H1 (cell line): ENCODE measurements at regions not wholly inside any gene's neighbourhood (a gene's known extent, or its start where the extent isn't known, plus 50 kb on each side); places are given as distances from the start of the nearest gene placed in this dataset.

ENCODE experiments used
- CTCF ChIA-PET: fragments of 300-600 bp; sonication (Branson Sonifier 250); formaldehyde crosslinking; loops from one replicate; lab custom pipeline; 2021; ENCODE audit not compliant: partially characterized antibody; lab: Charles Lee
- POLR2A ChIA-PET: fragments of 300-600 bp; sonication (Branson Sonifier 250); formaldehyde crosslinking; loops from one replicate; lab custom pipeline; 2021; ENCODE audit warnings: inconsistent platforms; ENCODE audit not compliant: partially characterized antibody; lab: Charles Lee
- DNase-seq, 2 experiments: peaks; one replicate each; pipeline versions ENCODE4 v3.0.0 to v3.0.0-alpha.2; 2010 to 2022; ENCODE audit warnings: low spot score in 2 of 2, low read depth in 1 of 2, mixed read lengths in 1 of 2
- FAIRE-seq: peaks from 2 replicates; lab custom pipeline; 2011; peaks lifted over from hg19 to GRCh38; lab: Jason Lieb, UNC
- H2AFZ ChIP-seq: 2 replicates; pipeline ENCODE4 v1.8.1; 2012; ENCODE audit warnings: low read length, inconsistent platforms
- H2AK5ac ChIP-seq: 2 replicates; pipeline ENCODE4 v1.6.1; 2013; ENCODE audit warnings: low read depth, low read length
- H2BK120ac ChIP-seq: replicated peaks from 2 replicates; pipeline ENCODE3; 2013; ENCODE audit warnings: low read depth, low read length, inconsistent platforms
- H2BK12ac ChIP-seq: 2 replicates; pipeline ENCODE4 v1.6.1; 2013; ENCODE audit warnings: low read depth, low read length
- H2BK15ac ChIP-seq: 2 replicates; pipeline ENCODE4 v1.6.1; 2013; ENCODE audit warnings: low read length
- H2BK20ac ChIP-seq: 2 replicates; pipeline ENCODE4 v1.6.1; 2013; ENCODE audit warnings: low read length
- H2BK5ac ChIP-seq: 2 replicates; pipeline ENCODE4 v1.6.1; 2013; ENCODE audit warnings: low read depth, low read length
- H3K14ac ChIP-seq: 2 replicates; pipeline ENCODE4 v1.6.1; 2013; ENCODE audit warnings: inconsistent platforms; ENCODE audit not compliant: insufficient read length
- H3K18ac ChIP-seq: 2 replicates; pipeline ENCODE4 v1.6.1; 2013; ENCODE audit warnings: low read length; ENCODE audit errors: extremely low read depth
- H3K23ac ChIP-seq: 2 replicates; pipeline ENCODE4 v1.6.1; 2013; ENCODE audit warnings: inconsistent platforms; ENCODE audit not compliant: insufficient read length
- H3K23me2 ChIP-seq: 2 replicates; pipeline ENCODE4 v1.6.1; 2013; ENCODE audit warnings: low read depth, low read length
- H3K27ac ChIP-seq: 2 replicates; pipeline ENCODE4 v1.6.1; 2011; ENCODE audit warnings: low read depth, low read length, inconsistent platforms
- H3K27me3 ChIP-seq, 4 experiments: replicated peaks in 1 of 4; 1 replicate in 1 of 4; 2 replicates in 3 of 4; pipeline versions ENCODE4 v1.6.1 to v1.8.1; 2011 to 2013; ENCODE audit warnings: low read length in 3 of 4, mild to moderate bottlenecking in 3 of 4, inconsistent platforms in 2 of 4, mixed read lengths in 2 of 4, moderate library complexity in 1 of 4; ENCODE audit not compliant: control insufficient read depth in 3 of 4, insufficient read depth in 3 of 4; ENCODE audit errors: extremely low read depth in 1 of 4
- H3K36me3 ChIP-seq, 4 experiments: 2 replicates each; pipeline versions ENCODE4 v1.6.1 to v1.8.1; 2011 to 2013; ENCODE audit warnings: mild to moderate bottlenecking in 4 of 4, low read length in 3 of 4, moderate library complexity in 2 of 4, control low read depth in 1 of 4, inconsistent platforms in 1 of 4; ENCODE audit not compliant: insufficient read depth in 4 of 4, control insufficient read depth in 2 of 4
- H3K4ac ChIP-seq: replicated peaks from 2 replicates; pipeline ENCODE3; 2013; ENCODE audit warnings: low read length, low read depth, mixed read lengths, inconsistent platforms; ENCODE audit not compliant: insufficient read length
- H3K4me1 ChIP-seq, 4 experiments: replicated peaks in 1 of 4; 1 replicate in 1 of 4; 2 replicates in 3 of 4; pipeline versions ENCODE4 v1.6.1 to v1.8.1; 2011 to 2013; ENCODE audit warnings: low read length in 3 of 4, inconsistent platforms in 2 of 4, mixed read lengths in 1 of 4; ENCODE audit not compliant: insufficient read depth in 4 of 4, control insufficient read depth in 3 of 4
- H3K4me2 ChIP-seq, 2 experiments: 2 replicates each; pipeline versions ENCODE4 v1.6.1 to v1.8.1; 2011 to 2013; ENCODE audit warnings: low read depth in 2 of 2, low read length in 2 of 2, control low read depth in 1 of 2, inconsistent platforms in 1 of 2, mild to moderate bottlenecking in 1 of 2; ENCODE audit not compliant: insufficient read depth in 1 of 2
- H3K4me3 ChIP-seq, 4 experiments: fragments of 200-600, 300-600 bp in 1 of 4; sonication (generic), shearing (Covaris generic), sonication (Bioruptor Twin) in 1 of 4; 2 replicates each; pipeline versions ENCODE4 v1.5.1 to v1.8.1; 2011 to 2016; ENCODE audit warnings: low read length in 4 of 4, low read depth in 3 of 4, control low read depth in 2 of 4, inconsistent platforms in 2 of 4, mild to moderate bottlenecking in 2 of 4, mixed read lengths in 1 of 4, moderate library complexity in 1 of 4; ENCODE audit not compliant: insufficient read depth in 2 of 4; ENCODE audit errors: extremely low read depth in 1 of 4
- H3K56ac ChIP-seq: replicated peaks from 2 replicates; pipeline ENCODE3; 2013; ENCODE audit warnings: low read depth, mild to moderate bottlenecking, mixed read lengths, low read length, inconsistent platforms; ENCODE audit not compliant: insufficient read length
- H3K79me1 ChIP-seq: 2 replicates; pipeline ENCODE4 v1.6.1; 2013; ENCODE audit warnings: low read depth, low read length, control low read depth
- H3K79me2 ChIP-seq, 2 experiments: 2 replicates each; pipeline versions ENCODE4 v1.6.1 to v1.8.1; 2012 to 2013; ENCODE audit warnings: low read length in 2 of 2, mild to moderate bottlenecking in 2 of 2, inconsistent platforms in 1 of 2; ENCODE audit not compliant: insufficient read depth in 2 of 2, control insufficient read depth in 1 of 2
- H3K9ac ChIP-seq, 4 experiments: replicated peaks in 1 of 4; 1 replicate in 1 of 4; 2 replicates in 3 of 4; pipeline versions ENCODE4 v1.6.1 to v1.8.1; 2011 to 2013; ENCODE audit warnings: low read depth in 3 of 4, low read length in 3 of 4, control low read depth in 2 of 4, mild to moderate bottlenecking in 2 of 4, moderate library complexity in 2 of 4, inconsistent platforms in 1 of 4; ENCODE audit errors: extremely low read depth in 1 of 4
- H3K9me3 ChIP-seq, 2 experiments: 2 replicates each; pipeline versions ENCODE4 v1.6.1 to v1.8.1; 2012 to 2013; ENCODE audit warnings: mild to moderate bottlenecking in 2 of 2, moderate library complexity in 2 of 2, control low read depth in 1 of 2, inconsistent platforms in 1 of 2, low read depth in 1 of 2, low read length in 1 of 2, mixed read lengths in 1 of 2; ENCODE audit not compliant: insufficient read depth in 2 of 2
- H4K20me1 ChIP-seq, 2 experiments: replicated peaks in 1 of 2; 2 replicates each; pipeline versions ENCODE3 to v1.8.1; 2011 to 2013; ENCODE audit warnings: inconsistent platforms in 2 of 2, low read length in 2 of 2, mild to moderate bottlenecking in 1 of 2; ENCODE audit not compliant: insufficient read depth in 2 of 2, control insufficient read depth in 1 of 2
- H4K5ac ChIP-seq: 2 replicates; pipeline ENCODE4 v1.6.1; 2013; ENCODE audit warnings: low read length, low read depth, mixed read lengths, inconsistent platforms; ENCODE audit not compliant: insufficient read length
- H4K8ac ChIP-seq: 2 replicates; pipeline ENCODE4 v1.8.0; 2013; ENCODE audit warnings: mild to moderate bottlenecking, moderate library complexity, low read length, inconsistent platforms; ENCODE audit not compliant: insufficient read depth; ENCODE audit errors: extremely low read depth
- H4K91ac ChIP-seq: replicated peaks from 2 replicates; pipeline ENCODE3; 2013; ENCODE audit warnings: low read length, mixed read lengths, inconsistent platforms; ENCODE audit not compliant: insufficient read length
- ASH2L ChIP-seq: fragments of 200-600, 300-600 bp; sonication (generic); IDR thresholded peaks from one replicate; pipeline ENCODE4 v1.7.1; 2017; ENCODE audit warnings: low read length
- CHD1 ChIP-seq: IDR thresholded peaks from 2 replicates; pipeline ENCODE4 v1.6.1; 2012; ENCODE audit warnings: low read depth, low read length, improper control_type of control experiment
- E2F6 ChIP-seq: IDR thresholded peaks from 2 replicates; pipeline ENCODE4 v1.6.1; 2012; ENCODE audit warnings: inconsistent platforms
- POLR2AphosphoS5 ChIP-seq: IDR thresholded peaks from 2 replicates; pipeline ENCODE4 v1.6.1; 2011; ENCODE audit warnings: low read depth, low read length
- RAD21 ChIP-seq, 2 experiments: IDR thresholded peaks in 1 of 2; conservative IDR thresholded peaks in 1 of 2; 2 replicates each; pipeline ENCODE4 v1.6.1; 2011; ENCODE audit warnings: low read depth in 2 of 2, low read length in 2 of 2, improper control_type of control experiment in 1 of 2, inconsistent platforms in 1 of 2, mild to moderate bottlenecking in 1 of 2, moderate library complexity in 1 of 2
- TAF1 ChIP-seq: IDR thresholded peaks from 2 replicates; pipeline ENCODE4 v1.6.1; 2011; ENCODE audit warnings: mild to moderate bottlenecking, low read depth, low read length
- WGBS, 2 experiments: shearing (Covaris generic) in 1 of 2; methylation state at CpG; one replicate each; pipeline versions ENCODE4 v1.1.6 to v1.1.7; 2013 to 2015; ENCODE audit warnings: low lambda C conversion rate in 2 of 2, mixed read lengths in 2 of 2, inconsistent platforms in 1 of 2, low coverage in 1 of 2, missing lambda C conversion rate in 1 of 2; ENCODE audit not compliant: insufficient replicate concordance in 2 of 2, insufficient coverage in 1 of 2, insufficient read length in 1 of 2; ENCODE audit errors: extremely low coverage in 1 of 2, missing lambda C conversion rate in 1 of 2; 5-methylcytosine and 5-hydroxymethylcytosine counted together

GRCh38 chr14:56036353-56036752, 81.9 kb upstream of the PELI2 start:
- Histone ChIP-seq H3K14ac (no peak overlapping the region), H4K5ac (no peak overlapping the region), H2BK12ac (no peak overlapping the region), H4K91ac (no peak overlapping the region), H3K79me2 (no peaks in the 10 kb centered on the region), H4K8ac (no peak overlapping the region), H2BK120ac (no peak overlapping the region), H3K56ac (no peak overlapping the region), H3K23ac (no peak overlapping the region), H3K27me3 (no peaks in the 10 kb centered on the region), H3K9ac (no peak overlapping the region), H3K4me1 (no peaks in the 10 kb centered on the region), H2AK5ac (no peak overlapping the region), H2AFZ (0 out of 2 replicates have a peak overlapping the region, but pooled peaks have one; percentile 3), H3K4me3 (no peak overlapping the region), H3K27ac (no peak overlapping the region), H3K23me2 (no peaks in the 10 kb centered on the region), H2BK20ac (no peak overlapping the region), H3K4me2 (no peak overlapping the region), H2BK5ac (no peak overlapping the region), H3K79me1 (no peaks in the 10 kb centered on the region), H3K9me3 (no peaks in the 10 kb centered on the region), H3K18ac (no peak overlapping the region), H3K36me3 (no peaks in the 10 kb centered on the region), H2BK15ac (no peak overlapping the region), H3K4ac (no peak overlapping the region), H4K20me1 (no peaks in the 10 kb centered on the region)
- DNase-seq (peak in 1 of 2 experiments; percentile 5), FAIRE-seq (no peak)
- WGBS, 2 experiments, result 90% methylated on average over 5 of the region's 5 CpGs; no CpG with 5 or more reads in 1 of the 2 experiments
- POLR2A ChIA-PET, result no interaction called here
- CTCF ChIA-PET, result interaction anchor here (0.6 kb wide), 1 partner anchor 54 kb away, joined by 3 read pairs; no protein-coding TSS in a partner anchor
- no peak for TF ChIP-seq ASH2L
- TF ChIP-seq POLR2AphosphoS5, result no peak
- TF ChIP-seq E2F6, result no peak
- no peak for TF ChIP-seq RAD21 (IDR thresholded peaks at IDR 0.05 in 1 of 2, conservative IDR thresholded peaks at IDR 0.05 in 1 of 2; ENCODE audit: low read depth in 2 of 2, low read length in 2 of 2)
- TF ChIP-seq CHD1, result no peak
- no peak for TF ChIP-seq TAF1
